ENCODE measurements at regions not wholly inside any gene's neighbourhood (a gene's known extent, or its start where the extent isn't known, plus 50 kb on each side); places are given as distances from the start of the nearest gene placed in this dataset.
"Not testable (repeated sequence)": the region's sequence is repeated elsewhere in the genome, so short reads cannot be mapped to it uniquely, and the experiment has no call there.

GRCh38 chr5:118111956-118112355 lies 876.4 kb downstream of the DTWD2 start:
- TF ChIP-seq CTCF (conservative IDR thresholded peaks at IDR 0.05; ENCODE audit: low read length) = no peak
- no peak for TF ChIP-seq EZH2phosphoT487 (IDR thresholded peaks at IDR 0.05; ENCODE audit: borderline replicate concordance, low read depth, low read length)
- H3K4me2 ChIP-seq (ENCODE audit: low read length) = no peak overlapping the region
- intact Hi-C loops (cut with micrococcal nuclease; ENCODE audit: unreplicated experiment) = no loop called here
- no peak for DNase-seq (ENCODE audit: low spot score)
- no peak overlapping the region for H3K4me3 ChIP-seq (ENCODE audit: low read depth, low read length, poor library complexity, severe bottlenecking)
- no TSS peak for BruUV-seq (replicated peaks)
- no peaks in the 10 kb centered on the region for H3K36me3 ChIP-seq (ENCODE audit: insufficient read depth, low read length)
- no peaks in the 10 kb centered on the region for H3K9me2 ChIP-seq (ENCODE audit: insufficient read depth, low read length)
- POLR2A ChIA-PET = interaction anchor here (0.7 kb wide), 1 partner anchor 164 kb away, joined by 3 read pairs; no protein-coding TSS in a partner anchor
- CTCF ChIA-PET (ENCODE audit: unreplicated experiment) = no interaction called here
- H2AFZ ChIP-seq (ENCODE audit: low read length) = no peak overlapping the region
- H3K79me2 ChIP-seq (ENCODE audit: insufficient read depth, low read depth, low read length) = no peaks in the 10 kb centered on the region
- no peak overlapping the region for H3K27ac ChIP-seq (ENCODE audit: low read depth, low read length, poor library complexity, severe bottlenecking)
- H3K4me1 ChIP-seq (ENCODE audit: insufficient read depth, low read length, poor library complexity, severe bottlenecking) = no peaks in the 10 kb centered on the region
- no peaks in the 10 kb centered on the region for H3K9me3 ChIP-seq (ENCODE audit: low read length)
- no peaks in the 10 kb centered on the region for H4K20me1 ChIP-seq (ENCODE audit: insufficient read depth, low read length)

GRCh38 chr5:118107246-118107645 lies 881.1 kb downstream of the DTWD2 start:
- H3K4me2 ChIP-seq (ENCODE audit: low read length); H3K4me1 ChIP-seq (ENCODE audit: insufficient read depth, low read length, poor library complexity, severe bottlenecking); H2AFZ ChIP-seq (ENCODE audit: low read length); H3K27ac ChIP-seq (ENCODE audit: low read depth, low read length, poor library complexity, severe bottlenecking); H4K20me1 ChIP-seq (ENCODE audit: insufficient read depth, low read length); H3K9me3 ChIP-seq (ENCODE audit: low read length); H3K79me2 ChIP-seq (ENCODE audit: insufficient read depth, low read depth, low read length); BruUV-seq (replicated peaks); H3K9me2 ChIP-seq (ENCODE audit: insufficient read depth, low read length); intact Hi-C loops (cut with micrococcal nuclease; ENCODE audit: unreplicated experiment); CTCF ChIA-PET (ENCODE audit: unreplicated experiment); DNase-seq (ENCODE audit: low spot score); H3K36me3 ChIP-seq (ENCODE audit: insufficient read depth, low read length); H3K4me3 ChIP-seq (ENCODE audit: low read depth, low read length, poor library complexity, severe bottlenecking): not testable (repeated sequence)
- POLR2A ChIA-PET = interaction anchor here (0.6 to 0.7 kb wide), 2 partner anchors 1204 to 1391 kb away, joined by 3 to 5 read pairs; no protein-coding TSS in a partner anchor

- Histone ChIP-seq H3K4me1 (ENCODE audit: insufficient read depth, low read length, poor library complexity, severe bottlenecking) (no peaks in the 10 kb centered on the region), H3K9me2 (ENCODE audit: insufficient read depth, low read length) (no peaks in the 10 kb centered on the region), H3K27ac (ENCODE audit: low read depth, low read length, poor library complexity, severe bottlenecking) (no peak overlapping the region), H3K4me3 (ENCODE audit: low read depth, low read length, poor library complexity, severe bottlenecking) (no peak overlapping the region), H2AFZ (ENCODE audit: low read length) (no peak overlapping the region), H3K79me2 (ENCODE audit: insufficient read depth, low read depth, low read length) (no peaks in the 10 kb centered on the region), H3K36me3 (ENCODE audit: insufficient read depth, low read length) (no peaks in the 10 kb centered on the region), H3K4me2 (ENCODE audit: low read length) (no peak overlapping the region), H3K9me3 (ENCODE audit: low read length) (no peaks in the 10 kb centered on the region), H4K20me1 (ENCODE audit: insufficient read depth, low read length) (no peaks in the 10 kb centered on the region)
- CTCF ChIA-PET (ENCODE audit: unreplicated experiment) = no interaction called here
- no TSS peak for BruUV-seq (replicated peaks)
- POLR2A ChIA-PET = interaction anchor here (1.2 kb wide), 1 partner anchor 27 kb away, joined by 3 read pairs; no protein-coding TSS in a partner anchor
- DNase-seq (ENCODE audit: low spot score) = no peak
- TF ChIP-seq CTCF (conservative IDR thresholded peaks at IDR 0.05; ENCODE audit: low read length) (no peak), EZH2phosphoT487 (IDR thresholded peaks at IDR 0.05; ENCODE audit: borderline replicate concordance, low read depth, low read length) (no peak)
- intact Hi-C loops (cut with micrococcal nuclease; ENCODE audit: unreplicated experiment) = no loop called here
Measured at GRCh38 chr5:118098716-118099115, 889.6 kb downstream of the DTWD2 start.
